ENCODE measurements at regions not wholly inside any gene's neighbourhood (a gene's known extent, or its start where the extent isn't known, plus 50 kb on each side); places are given as distances from the start of the nearest gene placed in this dataset.

- in situ Hi-C loops (cut with HindIII; ENCODE audit: low pct_unique_long_range_greater_than_20kb, low sequenced_read_pairs): no loop called here
- DNase-seq (ENCODE audit: low read depth, low spot score): no peak
These were observed 76.6 kb upstream of the SOX1 start for GRCh38 chr13:111990362-111990761.

- no peak for DNase-seq (ENCODE audit: low read depth, low spot score)
- in situ Hi-C loops (cut with HindIII; ENCODE audit: low pct_unique_long_range_greater_than_20kb, low sequenced_read_pairs): no loop called here
These were observed 74.0 kb upstream of the SOX1 start for GRCh38 chr13:111992911-111993310.

- DNase-seq (ENCODE audit: low read depth, low spot score): no peak
- in situ Hi-C loops (cut with HindIII; ENCODE audit: low pct_unique_long_range_greater_than_20kb, low sequenced_read_pairs): no loop called here
These were observed 73.3 kb upstream of the SOX1 start for GRCh38 chr13:111993691-111994090.

GRCh38 chr13:111994578-111994977 lies 72.4 kb upstream of the SOX1 start:
- no peak for DNase-seq (ENCODE audit: low read depth, low spot score)
- in situ Hi-C loops (cut with HindIII; ENCODE audit: low pct_unique_long_range_greater_than_20kb, low sequenced_read_pairs): no loop called here

GRCh38 chr13:111999352-111999751 lies 67.6 kb upstream of the SOX1 start:
- DNase-seq (ENCODE audit: low read depth, low spot score): no peak
- in situ Hi-C loops (cut with HindIII; ENCODE audit: low pct_unique_long_range_greater_than_20kb, low sequenced_read_pairs): no loop called here

- in situ Hi-C loops (cut with HindIII; ENCODE audit: low pct_unique_long_range_greater_than_20kb, low sequenced_read_pairs): no loop called here
- DNase-seq (ENCODE audit: low read depth, low spot score): no peak
These were observed 66.1 kb upstream of the SOX1 start for GRCh38 chr13:112000888-112001287.

- DNase-seq (ENCODE audit: low read depth, low spot score): peak; percentile 23
- in situ Hi-C loops (cut with HindIII; ENCODE audit: low pct_unique_long_range_greater_than_20kb, low sequenced_read_pairs): no loop called here
These were observed 65.4 kb upstream of the SOX1 start for GRCh38 chr13:112001571-112001970.

- in situ Hi-C loops (cut with HindIII; ENCODE audit: low pct_unique_long_range_greater_than_20kb, low sequenced_read_pairs): no loop called here
- DNase-seq (ENCODE audit: low read depth, low spot score): no peak
These were observed 63.6 kb upstream of the SOX1 start for GRCh38 chr13:112003396-112003795.

- in situ Hi-C loops (cut with HindIII; ENCODE audit: low pct_unique_long_range_greater_than_20kb, low sequenced_read_pairs): no loop called here
- DNase-seq (ENCODE audit: low read depth, low spot score): no peak
These were observed 63.0 kb upstream of the SOX1 start for GRCh38 chr13:112003941-112004340.

- in situ Hi-C loops (cut with HindIII; ENCODE audit: low pct_unique_long_range_greater_than_20kb, low sequenced_read_pairs): no loop called here
- DNase-seq (ENCODE audit: low read depth, low spot score): no peak
These were observed 61.0 kb upstream of the SOX1 start for GRCh38 chr13:112005925-112006324.

- DNase-seq (ENCODE audit: low read depth, low spot score): no peak
- in situ Hi-C loops (cut with HindIII; ENCODE audit: low pct_unique_long_range_greater_than_20kb, low sequenced_read_pairs): no loop called here
These were observed 59.8 kb upstream of the SOX1 start for GRCh38 chr13:112007191-112007590.

GRCh38 chr13:112010714-112011113 lies 56.2 kb upstream of the SOX1 start:
- in situ Hi-C loops (cut with HindIII; ENCODE audit: low pct_unique_long_range_greater_than_20kb, low sequenced_read_pairs): no loop called here
- DNase-seq (ENCODE audit: low read depth, low spot score): no peak

- no peak for DNase-seq (ENCODE audit: low read depth, low spot score)
- in situ Hi-C loops (cut with HindIII; ENCODE audit: low pct_unique_long_range_greater_than_20kb, low sequenced_read_pairs): no loop called here
These were observed 54.8 kb upstream of the SOX1 start for GRCh38 chr13:112012016-112012704.

- no peak for DNase-seq (ENCODE audit: low read depth, low spot score)
- in situ Hi-C loops (cut with HindIII; ENCODE audit: low pct_unique_long_range_greater_than_20kb, low sequenced_read_pairs): no loop called here
These were observed 54.3 kb upstream of the SOX1 start for GRCh38 chr13:112012705-112013085.

- no peak for DNase-seq (ENCODE audit: low read depth, low spot score)
- in situ Hi-C loops (cut with HindIII; ENCODE audit: low pct_unique_long_range_greater_than_20kb, low sequenced_read_pairs): no loop called here
These were observed 53.3 kb upstream of the SOX1 start for GRCh38 chr13:112013665-112014064.

- DNase-seq (ENCODE audit: low read depth, low spot score): no peak
- in situ Hi-C loops (cut with HindIII; ENCODE audit: low pct_unique_long_range_greater_than_20kb, low sequenced_read_pairs): no loop called here
These were observed 52.1 kb upstream of the SOX1 start for GRCh38 chr13:112014857-112015256.

Data from SK-MEL-5 (cell line).